SK-N-SH (cell line): ENCODE measurements at regions not wholly inside any gene's neighbourhood (a gene's known extent, or its start where the extent isn't known, plus 50 kb on each side); places are given as distances from the start of the nearest gene placed in this dataset.

Experiments used
- CTCF ChIA-PET: fragments of 300-600, 350-600 bp; formaldehyde crosslinking; extraction: SDS; loops from one replicate; lab custom pipeline; 2021; lab: Yijun Ruan, JAX
- POLR2A ChIA-PET: fragments of 350-600 bp; sonication (Branson Sonifier 250); formaldehyde crosslinking; extraction: SDS; loops from one replicate; lab custom pipeline; 2020; ENCODE audit warnings: antibody characterized with exemption, inconsistent platforms; lab: Yijun Ruan, JAX
- DNase-seq: peaks from one replicate; pipeline ENCODE4 v3.0.0; 2012
- H2AFZ ChIP-seq: fragments of 200-600 bp; sonication (generic); 2 replicates; pipeline ENCODE4 v1.8.1; 2016; ENCODE audit warnings: antibody characterized with exemption, mild to moderate bottlenecking, low read depth
- H3F3A ChIP-seq: fragments of 200-600 bp; sonication (generic); replicated peaks from 2 replicates; pipeline ENCODE3; 2016; ENCODE audit warnings: antibody characterized with exemption, mild to moderate bottlenecking; ENCODE audit not compliant: insufficient read depth
- H3K27ac ChIP-seq, 2 experiments: fragments of 200-500 bp in 1 of 2; fragments of 200-600 bp in 1 of 2; sonication (Bioruptor generic) in 1 of 2; sonication (generic), shearing (Covaris generic) in 1 of 2; 2 replicates each; pipeline versions ENCODE4 v1.5.1 to v1.6.1; 2014 to 2016; ENCODE audit warnings: low read depth in 2 of 2, inconsistent platforms in 1 of 2, low read length in 1 of 2, mild to moderate bottlenecking in 1 of 2, mixed read lengths in 1 of 2
- H3K27me3 ChIP-seq: fragments of 200-600 bp; sonication (generic), shearing (Covaris generic); 2 replicates; pipeline ENCODE4 v1.6.1; 2016; ENCODE audit warnings: mixed run types; ENCODE audit not compliant: insufficient read depth
- H3K36me3 ChIP-seq, 2 experiments: fragments of 200-500 bp in 1 of 2; fragments of 200-600 bp in 1 of 2; sonication (Bioruptor generic) in 1 of 2; sonication (generic) in 1 of 2; replicated peaks in 1 of 2; 2 replicates each; pipeline versions ENCODE3 to v1.5.1; 2014 to 2016; ENCODE audit warnings: low read length in 1 of 2, mild to moderate bottlenecking in 1 of 2; ENCODE audit not compliant: insufficient read depth in 2 of 2, control insufficient read depth in 1 of 2
- H3K4me1 ChIP-seq, 2 experiments: fragments of 200-500 bp in 1 of 2; fragments of 200-600 bp in 1 of 2; sonication (Bioruptor generic) in 1 of 2; sonication (generic), shearing (Covaris generic) in 1 of 2; 2 replicates each; pipeline versions ENCODE4 v1.5.1 to v1.6.1; 2014 to 2016; ENCODE audit warnings: low read depth in 1 of 2, low read length in 1 of 2, mixed run types in 1 of 2; ENCODE audit not compliant: insufficient read depth in 2 of 2, control insufficient read depth in 1 of 2
- H3K4me2 ChIP-seq: fragments of 200-600 bp; sonication (generic), shearing (Covaris generic); 2 replicates; pipeline ENCODE4 v1.6.1; 2017; ENCODE audit warnings: mixed run types
- H3K4me3 ChIP-seq, 2 experiments: fragments of 200-500 bp in 1 of 2; fragments of 200-600 bp in 1 of 2; sonication (Bioruptor generic) in 1 of 2; sonication (generic), shearing (Covaris generic) in 1 of 2; 2 replicates each; pipeline versions ENCODE4 v1.5.1 to v1.8.1; 2014 to 2016; ENCODE audit warnings: low read depth in 2 of 2, inconsistent platforms in 1 of 2, low read length in 1 of 2, mild to moderate bottlenecking in 1 of 2, mixed read lengths in 1 of 2, moderate library complexity in 1 of 2
- H3K79me2 ChIP-seq: fragments of 200-600 bp; sonication (generic); 2 replicates; pipeline ENCODE4 v1.8.1; 2017; ENCODE audit warnings: mild to moderate bottlenecking; ENCODE audit not compliant: insufficient read depth
- H3K9ac ChIP-seq: fragments of 200-600 bp; sonication (generic); 2 replicates; pipeline ENCODE4 v1.6.1; 2017; ENCODE audit warnings: mixed run types
- H3K9me2 ChIP-seq: fragments of 200-600 bp; sonication (generic); 2 replicates; pipeline ENCODE4 v1.6.1; 2017; ENCODE audit warnings: mixed run types
- H3K9me3 ChIP-seq: fragments of 200-600 bp; sonication (generic); 2 replicates; pipeline ENCODE4 v1.6.1; 2017; ENCODE audit warnings: mixed run types, mild to moderate bottlenecking, moderate library complexity
- H4K20me1 ChIP-seq: fragments of 200-600 bp; sonication (generic); 2 replicates; pipeline ENCODE4 v1.6.1; 2017; ENCODE audit warnings: mild to moderate bottlenecking, mixed run types; ENCODE audit not compliant: insufficient read depth
- CTCF ChIP-seq: fragments of 200-600 bp; sonication (generic); IDR thresholded peaks from 2 replicates; pipeline ENCODE4 v1.6.1; 2017; ENCODE audit warnings: antibody characterized with exemption, mild to moderate bottlenecking, moderate library complexity
- ELF1 ChIP-seq: IDR thresholded peaks from 2 replicates; pipeline ENCODE4 v1.4.0; 2012
- FOXJ3 ChIP-seq: sonication (generic); formaldehyde crosslinking; IDR thresholded peaks from 2 replicates; pipeline ENCODE4 v1.5.1; 2020; ENCODE audit warnings: mild to moderate bottlenecking, missing genetic modification reagents
- FOXM1 ChIP-seq: IDR thresholded peaks from 2 replicates; pipeline ENCODE4 v1.4.0; 2012; ENCODE audit warnings: low read depth, mild to moderate bottlenecking
- GABPA ChIP-seq: IDR thresholded peaks from 2 replicates; pipeline ENCODE4 v1.4.0; 2012; ENCODE audit warnings: low read depth, mild to moderate bottlenecking
- GATA2 ChIP-seq: sonication (generic); formaldehyde crosslinking; IDR thresholded peaks from 2 replicates; pipeline ENCODE4 v1.5.0; 2020; ENCODE audit warnings: mild to moderate bottlenecking, missing genetic modification reagents
- IRF3 ChIP-seq: fragments of 150-350 bp; IDR thresholded peaks from 2 replicates; pipeline ENCODE4 v1.6.1; 2016; ENCODE audit warnings: mild to moderate bottlenecking, low read depth, low read length
- MEF2A ChIP-seq: IDR thresholded peaks from 2 replicates; pipeline ENCODE4 v1.4.0; 2012; ENCODE audit warnings: low read depth, borderline replicate concordance
- NRF1 ChIP-seq: IDR thresholded peaks from 2 replicates; pipeline ENCODE4 v1.6.1; 2012; ENCODE audit warnings: low read depth, mild to moderate bottlenecking, low read length
- RAD21 ChIP-seq: IDR thresholded peaks from 2 replicates; pipeline ENCODE4 v1.6.1; 2012; ENCODE audit warnings: mild to moderate bottlenecking, low read length
- RCOR1 ChIP-seq: fragments of 150-350 bp; IDR thresholded peaks from 2 replicates; pipeline ENCODE4 v1.6.1; 2017; ENCODE audit warnings: antibody characterized with exemption, low read length
- RFX5 ChIP-seq: IDR thresholded peaks from 2 replicates; pipeline ENCODE4 v1.6.1; 2012; ENCODE audit warnings: mild to moderate bottlenecking, improper control_type of control experiment, low read length
- RXRA ChIP-seq: IDR thresholded peaks from 2 replicates; pipeline ENCODE4 v1.4.0; 2012; ENCODE audit warnings: low read depth, mild to moderate bottlenecking, borderline replicate concordance
- TAF1 ChIP-seq: IDR thresholded peaks from 2 replicates; pipeline ENCODE4 v1.6.1; 2012; ENCODE audit warnings: low read depth, mild to moderate bottlenecking, low read length, moderate library complexity, borderline replicate concordance
- TCF12 ChIP-seq: IDR thresholded peaks from 2 replicates; pipeline ENCODE4 v1.4.0; 2012
- YY1 ChIP-seq: IDR thresholded peaks from 2 replicates; pipeline ENCODE4 v1.4.0; 2012; ENCODE audit warnings: low read depth, mild to moderate bottlenecking
- ZBTB33 ChIP-seq: IDR thresholded peaks from 2 replicates; pipeline ENCODE4 v1.4.0; 2012; ENCODE audit warnings: low read depth, borderline replicate concordance
- WGBS: methylation state at CpG from one replicate; pipeline ENCODE4 v1.1.6; 2017; ENCODE audit warnings: low lambda C conversion rate; 5-methylcytosine and 5-hydroxymethylcytosine counted together
- TF ChIP-seq, protein P1 (sequence below): IDR thresholded peaks from 2 replicates; pipeline ENCODE4; 2012

DNA sequence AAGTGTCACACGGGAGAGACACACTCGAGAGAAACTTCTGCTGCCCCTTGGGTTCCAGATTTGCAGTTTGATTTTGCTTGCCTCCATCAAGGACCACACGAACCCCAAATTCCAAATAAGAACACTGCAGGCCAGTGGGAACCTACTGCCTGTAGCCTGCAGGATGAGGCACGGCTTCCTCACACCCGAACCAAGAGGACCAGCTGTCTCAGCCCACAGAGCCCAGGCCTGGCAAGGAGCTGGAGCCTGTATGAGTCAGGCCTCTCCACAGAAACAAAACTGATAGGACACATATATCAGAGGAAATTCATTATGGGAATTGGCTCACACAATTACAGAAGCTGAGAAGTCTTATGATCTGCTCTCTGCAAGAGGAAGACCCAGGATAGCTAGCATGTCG lies 188.1 kb upstream of the NSMCE3 start:
- Histone ChIP-seq H3K4me1 (no peaks in the 10 kb centered on the region; a peak in 1 of 4 replicates), H3K79me2 (no peaks in the 10 kb centered on the region), H3F3A (no peaks in the 10 kb centered on the region), H3K4me3 (no peak overlapping the region), H2AFZ (no peak overlapping the region), H3K27me3 (no peaks in the 10 kb centered on the region), H3K9me2 (no peaks in the 10 kb centered on the region), H3K36me3 (no peaks in the 10 kb centered on the region), H3K9ac (no peak overlapping the region), H3K4me2 (no peak overlapping the region), H3K9me3 (no peaks in the 10 kb centered on the region), H4K20me1 (no peaks in the 10 kb centered on the region), H3K27ac (no peak overlapping the region)
- TF ChIP-seq RAD21 (no peak), FOXJ3 (no peak), TAF1 (no peak), GABPA (no peak), RXRA (no peak)
- TF ChIP-seq, protein P1, sequence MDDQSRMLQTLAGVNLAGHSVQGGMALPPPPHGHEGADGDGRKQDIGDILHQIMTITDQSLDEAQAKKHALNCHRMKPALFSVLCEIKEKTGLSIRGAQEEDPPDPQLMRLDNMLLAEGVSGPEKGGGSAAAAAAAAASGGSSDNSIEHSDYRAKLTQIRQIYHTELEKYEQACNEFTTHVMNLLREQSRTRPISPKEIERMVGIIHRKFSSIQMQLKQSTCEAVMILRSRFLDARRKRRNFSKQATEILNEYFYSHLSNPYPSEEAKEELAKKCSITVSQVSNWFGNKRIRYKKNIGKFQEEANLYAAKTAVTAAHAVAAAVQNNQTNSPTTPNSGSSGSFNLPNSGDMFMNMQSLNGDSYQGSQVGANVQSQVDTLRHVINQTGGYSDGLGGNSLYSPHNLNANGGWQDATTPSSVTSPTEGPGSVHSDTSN = no peak
- no peak for DNase-seq
- ChIA-PET POLR2A (interaction anchor here (0.7 kb wide), 1 partner anchor 182 kb away, joined by 3 read pairs; no protein-coding TSS in a partner anchor), CTCF (no interaction called here)
- 30% methylated on average over 6 of the region's 6 CpGs for WGBS

DNA sequence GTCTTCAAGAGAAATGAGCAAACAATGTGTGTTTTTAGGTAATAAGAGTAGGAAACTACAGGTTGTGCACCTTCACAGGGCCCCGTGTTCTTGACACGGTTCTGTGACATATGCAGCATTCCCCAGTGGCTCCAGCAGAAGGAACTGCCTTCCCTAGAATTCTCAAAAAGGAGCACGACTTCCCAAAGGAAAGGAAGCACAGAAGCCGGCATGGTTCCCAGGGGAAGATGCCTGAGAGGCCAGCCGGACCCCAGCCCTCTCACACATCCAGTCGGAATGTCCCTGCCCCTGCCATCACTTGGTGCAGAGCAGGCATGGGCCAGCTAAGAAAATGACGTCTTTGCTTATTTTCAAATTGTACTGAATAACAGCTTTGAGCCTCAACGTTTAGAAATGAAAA lies 187.3 kb upstream of the NSMCE3 start:
- Histone ChIP-seq H3K4me2 (no peak overlapping the region), H3K36me3 (no peaks in the 10 kb centered on the region), H3K4me3 (no peak overlapping the region), H3K9me2 (no peaks in the 10 kb centered on the region), H2AFZ (no peak overlapping the region), H3K9ac (no peak overlapping the region), H4K20me1 (no peaks in the 10 kb centered on the region), H3K79me2 (no peaks in the 10 kb centered on the region), H3F3A (no peaks in the 10 kb centered on the region), H3K9me3 (no peaks in the 10 kb centered on the region), H3K27ac (no peak overlapping the region), H3K27me3 (no peaks in the 10 kb centered on the region), H3K4me1 (no peaks in the 10 kb centered on the region; a peak in 1 of 4 replicates)
- ChIA-PET CTCF (no interaction called here), POLR2A (no interaction called here)
- DNase-seq = no peak
- TF ChIP-seq FOXM1 (no peak), TAF1 (no peak), MEF2A (no peak), IRF3 (no peak), GATA2 (no peak), NRF1 (no peak), RCOR1 (no peak), ELF1 (no peak), YY1 (no peak), CTCF (no peak), ZBTB33 (no peak), RFX5 (no peak), TCF12 (no peak), FOXJ3 (no peak)
- WGBS = 35% methylated on average over 7 of the region's 8 CpGs
